ENCODE measurements at regions not wholly inside any gene's neighbourhood (a gene's known extent, or its start where the extent isn't known, plus 50 kb on each side); places are given as distances from the start of the nearest gene placed in this dataset.

- H3K27me3 ChIP-seq (ENCODE audit: control insufficient read depth in 1 of 2, insufficient read depth in 2 of 2, low read length in 2 of 2) = no peaks in the 10 kb centered on the region
Measured at GRCh38 chr15:100703032-100703578, 100.7 kb downstream of the ASB7 start.

GRCh38 chr15:100703671-100704070, 101.3 kb downstream of the ASB7 start:
- Histone ChIP-seq H3K4me1 (ENCODE audit: control insufficient read depth in 2 of 2, insufficient read depth in 2 of 2, low read length in 1 of 2) (no peaks in the 10 kb centered on the region), H3K27me3 (ENCODE audit: control insufficient read depth in 1 of 2, insufficient read depth in 2 of 2, low read length in 2 of 2) (no peaks in the 10 kb centered on the region), H3K4me3 (ENCODE audit: low read depth in 1 of 2, low read length in 2 of 2) (no peak overlapping the region), H3K9me3 (ENCODE audit: control insufficient read depth in 2 of 2, insufficient read depth in 1 of 2, low read depth in 1 of 2, low read length in 1 of 2) (no peaks in the 10 kb centered on the region), H3K36me3 (ENCODE audit: control insufficient read depth in 2 of 2, insufficient read depth in 2 of 2, low read length in 1 of 2) (no peaks in the 10 kb centered on the region), H3K27ac (ENCODE audit: low read depth in 2 of 2, low read length in 1 of 2) (no peak overlapping the region)
- WGBS, 2 donors = 92 to 93% methylated on average over 10 of the region's 10 CpGs

More at GRCh38 chr15:100703032-100703578, 100.7 kb downstream of the ASB7 start:
- 25 to 41% methylated on average over 3 of the region's 3 CpGs for WGBS, 2 donors
- Histone ChIP-seq H3K9me3 (ENCODE audit: control insufficient read depth in 2 of 2, insufficient read depth in 1 of 2, low read depth in 1 of 2, low read length in 1 of 2) (no peaks in the 10 kb centered on the region), H3K27ac (ENCODE audit: low read depth in 2 of 2, low read length in 1 of 2) (no peak overlapping the region), H3K4me1 (ENCODE audit: control insufficient read depth in 2 of 2, insufficient read depth in 2 of 2, low read length in 1 of 2) (no peaks in the 10 kb centered on the region), H3K36me3 (ENCODE audit: control insufficient read depth in 2 of 2, insufficient read depth in 2 of 2, low read length in 1 of 2) (no peaks in the 10 kb centered on the region), H3K4me3 (ENCODE audit: low read depth in 1 of 2, low read length in 2 of 2) (no peak overlapping the region)

GRCh38 chr15:100704281-100705055, 102.1 kb downstream of the ASB7 start:
- no peaks in the 10 kb centered on the region for H3K36me3 ChIP-seq (ENCODE audit: control insufficient read depth in 2 of 2, insufficient read depth in 2 of 2, low read length in 1 of 2)
- no peak overlapping the region for H3K4me3 ChIP-seq (ENCODE audit: low read depth in 1 of 2, low read length in 2 of 2)
- H3K27ac ChIP-seq (ENCODE audit: low read depth in 2 of 2, low read length in 1 of 2) = no peak overlapping the region
- no peaks in the 10 kb centered on the region for H3K4me1 ChIP-seq (ENCODE audit: control insufficient read depth in 2 of 2, insufficient read depth in 2 of 2, low read length in 1 of 2)
- no peaks in the 10 kb centered on the region for H3K9me3 ChIP-seq (ENCODE audit: control insufficient read depth in 2 of 2, insufficient read depth in 1 of 2, low read depth in 1 of 2, low read length in 1 of 2)
- 76 to 83% methylated on average over 7 of the region's 7 CpGs for WGBS, 2 donors
- no peaks in the 10 kb centered on the region for H3K27me3 ChIP-seq (ENCODE audit: control insufficient read depth in 1 of 2, insufficient read depth in 2 of 2, low read length in 2 of 2)

GRCh38 chr15:100705065-100705464, 102.7 kb downstream of the ASB7 start:
- WGBS, 2 donors = 89 to 92% methylated on average over 7 of the region's 7 CpGs

GRCh38 chr15:100705841-100706240, 103.5 kb downstream of the ASB7 start:
- Histone ChIP-seq H3K27ac (ENCODE audit: low read depth in 2 of 2, low read length in 1 of 2) (no peak overlapping the region), H3K27me3 (ENCODE audit: control insufficient read depth in 1 of 2, insufficient read depth in 2 of 2, low read length in 2 of 2) (no peaks in the 10 kb centered on the region), H3K4me1 (ENCODE audit: control insufficient read depth in 2 of 2, insufficient read depth in 2 of 2, low read length in 1 of 2) (peaks cover 0 to 5% of the 10 kb centered on the region in 2 donors), H3K9me3 (ENCODE audit: control insufficient read depth in 2 of 2, insufficient read depth in 1 of 2, low read depth in 1 of 2, low read length in 1 of 2) (no peaks in the 10 kb centered on the region), H3K36me3 (ENCODE audit: control insufficient read depth in 2 of 2, insufficient read depth in 2 of 2, low read length in 1 of 2) (no peaks in the 10 kb centered on the region), H3K4me3 (ENCODE audit: low read depth in 1 of 2, low read length in 2 of 2) (no peak overlapping the region)
- WGBS, 2 donors = 94 to 95% methylated on average over 11 of the region's 11 CpGs

More at GRCh38 chr15:100705065-100705464, 102.7 kb downstream of the ASB7 start:
- H3K9me3 ChIP-seq (ENCODE audit: control insufficient read depth in 2 of 2, insufficient read depth in 1 of 2, low read depth in 1 of 2, low read length in 1 of 2) = no peaks in the 10 kb centered on the region
- H3K27me3 ChIP-seq (ENCODE audit: control insufficient read depth in 1 of 2, insufficient read depth in 2 of 2, low read length in 2 of 2) = no peaks in the 10 kb centered on the region
- no peak overlapping the region for H3K4me3 ChIP-seq (ENCODE audit: low read depth in 1 of 2, low read length in 2 of 2)
- H3K27ac ChIP-seq (ENCODE audit: low read depth in 2 of 2, low read length in 1 of 2) = no peak overlapping the region
- H3K4me1 ChIP-seq (ENCODE audit: control insufficient read depth in 2 of 2, insufficient read depth in 2 of 2, low read length in 1 of 2) = peaks cover 0 to 2% of the 10 kb centered on the region in 2 donors
- no peaks in the 10 kb centered on the region for H3K36me3 ChIP-seq (ENCODE audit: control insufficient read depth in 2 of 2, insufficient read depth in 2 of 2, low read length in 1 of 2)

- no peak overlapping the region for H3K27ac ChIP-seq (ENCODE audit: low read depth in 2 of 2, low read length in 1 of 2)
- 54 to 67% methylated on average over 4 of the region's 4 CpGs for WGBS, 2 donors
- H3K27me3 ChIP-seq (ENCODE audit: control insufficient read depth in 1 of 2, insufficient read depth in 2 of 2, low read length in 2 of 2) = no peaks in the 10 kb centered on the region
- no peak overlapping the region for H3K4me3 ChIP-seq (ENCODE audit: low read depth in 1 of 2, low read length in 2 of 2)
- H3K36me3 ChIP-seq (ENCODE audit: control insufficient read depth in 2 of 2, insufficient read depth in 2 of 2, low read length in 1 of 2) = no peaks in the 10 kb centered on the region
- H3K9me3 ChIP-seq (ENCODE audit: control insufficient read depth in 2 of 2, insufficient read depth in 1 of 2, low read depth in 1 of 2, low read length in 1 of 2) = no peaks in the 10 kb centered on the region
- peaks cover 0 to 7% of the 10 kb centered on the region in 2 donors for H3K4me1 ChIP-seq (ENCODE audit: control insufficient read depth in 2 of 2, insufficient read depth in 2 of 2, low read length in 1 of 2)
Measured at GRCh38 chr15:100707229-100707628, 104.8 kb downstream of the ASB7 start.

- WGBS, 2 donors = 87 to 90% methylated on average over 3 of the region's 3 CpGs
- no peaks in the 10 kb centered on the region for H3K27me3 ChIP-seq (ENCODE audit: control insufficient read depth in 1 of 2, insufficient read depth in 2 of 2, low read length in 2 of 2)
Measured at GRCh38 chr15:100708916-100709315, 106.5 kb downstream of the ASB7 start.

GRCh38 chr15:100710222-100710621, 107.8 kb downstream of the ASB7 start:
- Histone ChIP-seq H3K4me1 (ENCODE audit: control insufficient read depth in 2 of 2, insufficient read depth in 2 of 2, low read length in 1 of 2) (peaks cover under 1 to 21% of the 10 kb centered on the region in 2 donors), H3K36me3 (ENCODE audit: control insufficient read depth in 2 of 2, insufficient read depth in 2 of 2, low read length in 1 of 2) (no peaks in the 10 kb centered on the region), H3K9me3 (ENCODE audit: control insufficient read depth in 2 of 2, insufficient read depth in 1 of 2, low read depth in 1 of 2, low read length in 1 of 2) (no peaks in the 10 kb centered on the region), H3K27ac (ENCODE audit: low read depth in 2 of 2, low read length in 1 of 2) (no peak overlapping the region), H3K4me3 (ENCODE audit: low read depth in 1 of 2, low read length in 2 of 2) (no peak overlapping the region), H3K27me3 (ENCODE audit: control insufficient read depth in 1 of 2, insufficient read depth in 2 of 2, low read length in 2 of 2) (no peaks in the 10 kb centered on the region)
- WGBS, 2 donors = 46 to 47% methylated on average over 2 of the region's 2 CpGs

More at GRCh38 chr15:100708916-100709315, 106.5 kb downstream of the ASB7 start:
- peaks cover 0 to 18% of the 10 kb centered on the region in 2 donors for H3K4me1 ChIP-seq (ENCODE audit: control insufficient read depth in 2 of 2, insufficient read depth in 2 of 2, low read length in 1 of 2)
- no peaks in the 10 kb centered on the region for H3K9me3 ChIP-seq (ENCODE audit: control insufficient read depth in 2 of 2, insufficient read depth in 1 of 2, low read depth in 1 of 2, low read length in 1 of 2)
- no peak overlapping the region for H3K27ac ChIP-seq (ENCODE audit: low read depth in 2 of 2, low read length in 1 of 2)
- H3K36me3 ChIP-seq (ENCODE audit: control insufficient read depth in 2 of 2, insufficient read depth in 2 of 2, low read length in 1 of 2) = no peaks in the 10 kb centered on the region
- no peak overlapping the region for H3K4me3 ChIP-seq (ENCODE audit: low read depth in 1 of 2, low read length in 2 of 2)

GRCh38 chr15:100710744-100711515, 108.5 kb downstream of the ASB7 start:
- Histone ChIP-seq H3K4me3 (ENCODE audit: low read depth in 1 of 2, low read length in 2 of 2) (no peak overlapping the region), H3K4me1 (ENCODE audit: control insufficient read depth in 2 of 2, insufficient read depth in 2 of 2, low read length in 1 of 2) (peaks cover 2 to 21% of the 10 kb centered on the region in 2 donors), H3K27me3 (ENCODE audit: control insufficient read depth in 1 of 2, insufficient read depth in 2 of 2, low read length in 2 of 2) (no peaks in the 10 kb centered on the region), H3K9me3 (ENCODE audit: control insufficient read depth in 2 of 2, insufficient read depth in 1 of 2, low read depth in 1 of 2, low read length in 1 of 2) (no peaks in the 10 kb centered on the region), H3K27ac (ENCODE audit: low read depth in 2 of 2, low read length in 1 of 2) (no peak overlapping the region), H3K36me3 (ENCODE audit: control insufficient read depth in 2 of 2, insufficient read depth in 2 of 2, low read length in 1 of 2) (no peaks in the 10 kb centered on the region)
- WGBS, 2 donors = 91% methylated on average over 16 of the region's 16 CpGs

Measured in esophagus (tissue), 2 donors.